HG03064 (cell line): ENCODE measurements at regions not wholly inside any gene's neighbourhood (a gene's known extent, or its start where the extent isn't known, plus 50 kb on each side); places are given as distances from the start of the nearest gene placed in this dataset.

Experiments used
- ATAC-seq: cut with Tn5 transposase; IDR thresholded peaks from one replicate; pipeline ENCODE4 v1.9.1; 2021; ENCODE audit warnings: low read depth; ENCODE audit not compliant: unreplicated experiment

DNA sequence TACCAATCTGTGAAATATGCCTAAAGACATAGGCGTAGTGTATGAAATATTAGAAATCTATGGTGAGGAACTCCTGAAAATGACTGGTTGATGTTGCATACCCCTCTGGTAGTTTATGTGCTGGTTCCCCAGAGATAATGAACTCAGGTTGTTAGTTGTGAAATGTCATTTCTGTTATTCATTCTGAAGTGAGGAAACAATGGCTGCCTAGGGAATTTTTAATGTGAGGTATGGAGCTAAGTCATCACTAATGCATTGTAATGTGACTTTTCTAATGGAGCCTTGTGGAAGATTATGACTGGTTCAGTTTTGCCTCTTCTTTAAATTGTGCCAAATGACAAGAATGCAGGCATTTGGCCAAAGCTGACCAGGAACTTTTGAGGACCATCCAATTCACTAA, 61.6 kb upstream of the RAB27B start:
- no peak for ATAC-seq

DNA sequence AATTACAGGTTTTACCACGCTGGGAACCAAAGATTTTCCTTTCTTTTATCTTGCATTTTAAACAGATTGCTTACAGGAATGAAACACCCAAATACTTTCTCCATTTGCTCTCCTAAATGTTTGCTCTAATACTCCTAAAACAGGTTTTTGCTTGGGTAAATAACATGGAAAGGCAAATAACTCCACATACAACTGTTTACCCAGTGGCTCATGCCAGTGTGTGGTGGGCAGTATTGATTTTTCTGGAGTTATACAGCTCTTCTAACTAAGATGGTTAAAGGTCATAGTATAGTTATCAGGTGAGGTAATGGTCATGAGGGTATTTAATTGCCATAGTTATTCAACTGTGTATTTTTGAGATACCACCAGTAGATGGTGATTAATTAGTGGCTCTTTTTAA, 61.2 kb upstream of the RAB27B start:
- no peak for ATAC-seq

DNA sequence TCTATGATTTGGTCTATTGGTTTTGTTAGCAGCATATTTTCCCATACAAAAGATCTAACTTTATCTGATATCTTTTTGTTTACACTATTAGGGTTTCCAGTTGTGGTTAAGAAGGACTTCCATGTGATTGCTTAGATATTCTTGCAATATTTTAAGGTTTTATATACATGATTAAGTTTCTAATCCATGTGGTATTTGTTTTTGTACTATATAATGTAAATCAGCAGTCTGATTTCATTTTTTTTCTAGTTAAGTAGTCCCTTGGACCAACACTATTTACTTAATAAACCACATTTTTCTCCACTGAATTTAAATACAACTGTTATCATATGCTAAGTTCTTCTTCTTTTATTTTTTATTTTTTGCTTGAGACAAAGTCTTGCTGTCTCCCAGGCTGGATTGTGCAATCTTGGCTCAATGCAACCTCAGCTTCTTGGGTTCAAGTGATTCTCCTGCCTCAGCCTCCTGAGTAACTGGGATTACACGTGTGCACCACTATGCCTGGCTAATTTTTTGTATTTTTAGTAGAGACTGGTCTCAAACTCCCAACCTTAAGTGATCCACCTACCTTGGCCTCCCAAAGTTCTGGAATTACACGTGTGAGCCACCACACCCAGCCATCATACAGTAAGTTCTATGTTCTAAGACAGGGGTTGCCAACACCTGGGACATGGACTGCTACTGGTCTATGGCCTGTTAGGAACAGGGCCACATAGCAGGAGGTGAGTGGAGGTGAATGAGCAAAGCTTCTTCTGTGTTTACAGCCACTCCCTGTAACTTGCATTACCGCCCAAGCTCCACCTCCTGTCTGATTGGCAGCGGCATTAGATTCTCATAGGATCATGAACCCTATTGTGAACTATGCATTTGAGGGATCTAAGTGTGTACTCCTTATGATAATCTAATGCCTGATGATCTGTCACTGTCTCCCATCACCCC, 58.5 kb upstream of the RAB27B start:
- no peak for ATAC-seq

DNA sequence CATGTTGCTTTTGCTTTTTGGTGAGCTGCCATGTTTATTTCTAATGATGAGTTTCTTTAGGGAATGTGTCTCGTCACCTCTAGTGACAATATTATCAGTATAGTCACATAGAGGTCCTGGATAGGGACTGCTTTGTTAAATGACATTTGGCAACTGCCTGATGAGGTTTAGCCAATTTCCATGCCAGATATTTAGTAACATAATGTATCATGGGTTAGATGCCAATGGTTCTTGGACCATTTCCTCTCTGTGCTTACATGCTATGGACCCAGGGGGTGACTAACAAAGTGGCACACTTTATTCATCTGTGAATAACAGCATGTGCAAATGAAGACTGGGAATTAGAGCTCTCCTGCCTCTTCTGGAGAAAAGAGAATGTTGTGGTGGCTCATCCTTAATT, 56.2 kb upstream of the RAB27B start:
- ATAC-seq: no peak

DNA sequence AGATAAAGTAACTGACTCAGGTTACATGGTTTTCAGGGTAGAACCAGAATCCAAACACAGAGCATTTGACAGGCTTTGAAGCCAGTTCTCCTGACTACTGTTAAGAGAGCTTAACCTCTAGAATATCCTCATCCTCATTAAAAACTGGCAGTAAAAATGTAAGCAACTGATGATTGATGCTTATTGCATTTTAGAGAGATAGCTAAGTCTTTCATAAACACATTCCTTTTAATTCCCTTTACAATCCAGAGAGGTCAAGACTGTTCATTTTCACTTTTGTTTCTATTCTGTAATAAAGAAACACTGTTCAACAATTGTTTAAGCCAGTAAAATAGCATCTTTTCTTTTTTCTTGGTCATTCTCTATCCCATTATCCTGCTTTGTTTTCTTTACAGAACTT, 53.9 kb upstream of the RAB27B start:
- ATAC-seq: no peak

DNA sequence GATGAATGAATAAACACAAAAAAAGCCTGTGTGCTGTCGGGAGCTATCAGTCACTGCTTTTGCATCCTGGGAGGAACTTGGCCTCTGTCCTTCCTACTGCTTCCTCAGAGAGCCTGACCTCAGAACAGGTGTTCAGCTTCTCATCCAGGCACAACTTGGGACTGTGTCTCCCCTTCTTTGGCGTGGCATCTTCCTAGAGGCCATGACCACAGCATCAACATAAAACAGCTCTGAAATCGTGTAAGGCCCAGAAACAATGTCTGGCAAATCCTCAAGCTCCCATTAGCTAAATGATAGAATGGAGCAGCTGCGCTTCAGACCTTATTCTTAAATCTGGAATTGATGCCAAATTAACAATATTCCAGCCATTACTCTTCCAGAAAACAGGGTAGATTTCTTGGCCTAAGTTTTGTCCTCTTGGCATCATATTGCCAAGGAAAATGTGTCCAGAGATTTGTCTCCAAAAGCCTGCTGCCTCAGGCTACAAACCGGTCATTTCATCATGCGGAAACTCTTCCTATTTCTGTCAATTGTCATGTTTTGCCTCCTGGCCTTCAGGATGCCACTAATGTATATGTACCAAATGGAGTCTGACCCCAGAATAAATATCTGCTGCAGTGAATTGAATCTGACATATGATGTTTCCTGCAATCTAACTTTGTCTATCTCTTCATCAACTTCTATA, 53.2 kb upstream of the RAB27B start:
- ATAC-seq: no peak

DNA sequence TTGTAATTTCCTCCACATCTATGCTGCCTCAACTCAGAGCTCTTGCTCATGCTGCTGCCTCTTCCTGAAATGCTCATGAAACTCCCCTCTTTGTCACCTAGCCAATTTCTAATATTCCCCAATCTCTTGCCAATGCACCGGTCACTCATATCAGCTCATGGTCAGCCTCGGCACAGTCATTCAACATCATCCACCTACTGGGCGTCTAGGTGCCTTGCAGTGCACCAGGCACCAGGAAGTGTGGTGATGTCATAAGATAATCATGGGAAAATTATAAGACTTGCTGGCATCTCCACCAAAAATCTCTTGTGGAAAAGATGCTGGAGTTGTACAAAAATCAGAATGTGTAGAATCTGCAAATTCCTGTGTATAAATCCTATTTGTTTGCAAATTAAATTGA, 52.6 kb upstream of the RAB27B start:
- no peak for ATAC-seq

DNA sequence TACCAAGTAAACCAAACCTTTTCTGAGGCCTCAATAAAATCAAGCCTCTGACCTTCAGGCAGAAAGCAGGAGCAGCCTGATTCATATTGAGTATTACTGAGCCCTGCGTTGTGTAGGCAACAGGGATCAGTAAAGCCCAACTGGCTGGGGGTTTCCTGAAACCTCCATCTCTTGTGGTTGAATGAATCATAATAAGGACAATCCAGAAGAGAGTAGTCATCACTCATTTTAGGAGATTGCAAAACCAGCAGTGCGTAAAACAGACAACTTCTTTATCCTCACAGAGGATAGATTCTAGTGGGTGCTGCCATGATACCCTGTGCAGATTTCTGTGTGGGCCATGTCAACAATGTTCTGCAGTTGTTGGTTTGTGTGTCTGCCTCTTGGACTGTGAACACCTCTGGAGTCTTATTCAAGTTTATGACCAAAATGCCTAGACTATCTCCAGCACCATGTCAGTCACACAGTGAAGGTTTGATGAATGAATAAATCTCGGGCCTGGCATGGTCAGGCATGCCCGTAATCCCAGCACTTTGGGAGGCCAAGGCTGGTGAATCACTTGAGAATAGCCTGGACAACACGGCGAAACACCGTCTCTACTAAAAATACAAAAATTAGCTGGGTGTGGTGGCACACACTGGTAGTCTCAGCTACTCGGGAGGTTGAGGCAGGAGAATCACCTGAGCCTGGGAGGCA, 51.8 kb upstream of the RAB27B start:
- ATAC-seq: no peak

DNA sequence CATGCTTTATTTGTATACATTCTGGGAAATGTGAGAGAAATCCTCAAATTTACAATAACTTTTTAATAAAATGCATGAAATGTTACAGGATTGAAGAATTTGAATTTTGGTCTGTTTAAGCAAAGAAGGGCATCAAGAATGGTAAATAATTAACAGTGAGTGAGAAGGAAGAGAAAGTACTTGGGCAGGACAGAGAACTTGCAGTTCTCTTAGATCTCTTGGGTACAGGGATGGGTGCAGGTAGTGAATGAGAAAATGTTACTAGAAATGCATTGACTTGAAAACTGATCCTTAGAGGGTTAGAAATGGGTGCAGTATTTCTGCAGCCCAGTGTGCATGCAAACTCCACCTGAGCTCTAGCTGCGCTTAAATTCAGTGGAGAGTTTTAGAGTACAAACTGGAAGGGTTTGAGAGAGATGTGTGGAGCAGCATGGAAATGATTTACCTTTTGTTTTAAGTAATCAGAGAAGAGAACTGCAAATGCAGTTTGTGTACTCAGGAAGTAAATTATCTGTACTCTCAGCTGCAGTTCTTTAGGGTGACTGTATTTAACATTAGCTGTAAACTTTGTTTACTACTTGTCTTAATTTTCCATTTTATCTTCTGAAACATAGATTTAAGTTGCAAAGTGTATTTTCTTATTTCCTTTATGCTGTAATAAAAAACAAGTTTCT, 51.0 kb upstream of the RAB27B start:
- ATAC-seq: peak; percentile 46

DNA sequence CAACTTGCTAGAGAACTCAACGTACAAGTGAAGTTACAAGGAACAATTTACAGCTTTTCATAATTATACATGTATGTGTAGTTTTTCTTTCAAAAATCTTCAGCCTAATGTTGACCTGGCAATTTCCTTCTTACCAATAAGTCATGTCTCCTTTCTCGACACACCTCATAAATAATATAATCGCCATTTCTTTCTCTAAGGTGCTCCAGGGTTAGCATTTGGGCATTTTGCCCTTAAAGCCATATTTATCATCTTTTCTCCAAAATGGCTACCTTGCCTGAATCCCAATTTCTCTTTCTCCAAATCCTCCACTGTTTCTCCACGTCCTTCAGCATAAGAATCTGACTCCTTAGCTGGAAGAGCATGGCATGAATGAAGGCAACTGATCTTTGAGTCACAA, 50.3 kb upstream of the RAB27B start:
- no peak for ATAC-seq
